HG03095 (cell line): ENCODE measurements at regions not wholly inside any gene's neighbourhood (a gene's known extent, or its start where the extent isn't known, plus 50 kb on each side); places are given as distances from the start of the nearest gene placed in this dataset.
"Not testable (repeated sequence)": the region's sequence is repeated elsewhere in the genome, so short reads cannot be mapped to it uniquely, and the experiment has no call there.

ENCODE experiments used
- ATAC-seq: cut with Tn5 transposase; IDR thresholded peaks from one replicate; pipeline ENCODE4 v1.9.1; 2021; ENCODE audit warnings: moderate library complexity; ENCODE audit not compliant: unreplicated experiment

- ATAC-seq: no peak
These were observed 160.7 kb downstream of the LEPR start for GRCh38 chr1:65581119-65581518.

- no peak for ATAC-seq
These were observed 163.9 kb downstream of the LEPR start for GRCh38 chr1:65584399-65584798.

- no peak for ATAC-seq
These were observed 169.8 kb downstream of the LEPR start for GRCh38 chr1:65590279-65590678.

DNA sequence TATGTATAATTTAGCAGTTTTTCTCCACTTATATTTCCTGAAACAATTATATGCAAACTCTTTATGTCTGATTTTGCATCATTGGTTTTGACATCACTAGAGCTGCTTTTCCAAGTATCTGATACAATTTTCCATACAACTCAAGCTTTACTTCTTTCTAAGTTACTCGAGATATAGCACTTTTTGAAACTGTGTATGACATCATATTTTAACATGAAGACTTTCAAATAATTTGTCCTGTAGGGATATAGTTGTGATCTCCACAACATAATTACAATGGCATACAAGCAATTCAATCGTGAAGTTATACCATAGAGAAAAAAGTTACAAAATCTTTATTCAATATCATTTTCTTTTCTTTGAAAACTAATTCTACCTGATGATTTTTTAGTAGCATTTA lies 173.0 kb downstream of the LEPR start:
- no peak for ATAC-seq

DNA sequence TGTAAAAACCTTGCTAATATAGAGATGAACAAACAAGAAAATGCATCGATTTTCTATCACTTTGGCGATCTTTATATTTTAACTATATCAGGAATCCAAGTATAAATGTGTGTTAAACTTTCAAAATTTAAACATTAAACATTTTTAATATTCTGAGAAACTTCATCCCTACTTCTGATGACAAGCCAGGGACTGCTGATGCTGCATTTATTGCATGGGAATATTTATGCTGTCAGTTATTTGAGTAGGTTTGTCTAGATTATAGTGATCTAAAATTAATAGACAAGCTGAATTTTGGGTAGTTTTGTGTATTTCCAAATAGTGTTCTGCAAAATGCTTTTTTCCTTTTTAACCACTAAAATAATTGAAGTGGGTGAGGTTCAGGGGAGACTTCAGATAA lies 175.3 kb downstream of the LEPR start:
- ATAC-seq: no peak

DNA sequence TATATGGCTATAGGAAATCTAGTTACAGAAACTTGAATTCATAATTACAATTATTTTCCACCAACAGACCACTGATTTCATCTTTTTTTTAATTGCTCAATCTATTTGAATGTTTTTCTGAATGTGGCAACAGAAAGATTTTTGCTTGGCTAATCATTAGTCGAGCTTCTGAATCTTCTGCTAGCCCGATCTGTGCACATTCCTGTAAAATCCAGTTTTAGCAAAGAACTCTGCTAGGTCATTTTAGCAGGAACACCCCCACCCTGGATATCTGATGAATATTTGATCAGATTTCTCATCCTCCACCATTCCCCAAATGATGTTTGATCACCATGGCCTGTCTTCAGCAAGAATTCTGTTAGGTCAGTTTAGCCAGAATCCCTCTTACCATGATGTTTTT lies 176.3 kb downstream of the LEPR start:
- no peak for ATAC-seq

- no peak for ATAC-seq
These were observed 185.2 kb downstream of the LEPR start for GRCh38 chr1:65605621-65606020.

DNA sequence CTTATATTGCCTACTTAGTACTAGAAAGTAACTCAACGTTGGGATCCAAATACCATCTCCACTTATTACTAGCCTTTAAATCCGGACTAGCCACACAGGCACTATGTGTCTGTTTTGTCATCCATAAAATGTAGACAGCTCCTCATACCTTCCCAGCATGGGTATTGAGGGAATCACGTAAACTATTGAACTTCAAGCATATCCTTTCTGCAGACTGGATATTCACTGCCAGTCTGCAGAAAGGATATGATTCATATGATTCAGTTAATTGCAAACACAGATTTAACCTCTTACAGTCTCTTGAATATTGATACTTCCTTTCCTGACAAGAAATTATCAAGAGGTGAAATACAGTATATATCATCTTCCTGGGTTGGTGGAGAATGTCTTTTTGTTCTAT lies 186.0 kb downstream of the LEPR start:
- no peak for ATAC-seq

DNA sequence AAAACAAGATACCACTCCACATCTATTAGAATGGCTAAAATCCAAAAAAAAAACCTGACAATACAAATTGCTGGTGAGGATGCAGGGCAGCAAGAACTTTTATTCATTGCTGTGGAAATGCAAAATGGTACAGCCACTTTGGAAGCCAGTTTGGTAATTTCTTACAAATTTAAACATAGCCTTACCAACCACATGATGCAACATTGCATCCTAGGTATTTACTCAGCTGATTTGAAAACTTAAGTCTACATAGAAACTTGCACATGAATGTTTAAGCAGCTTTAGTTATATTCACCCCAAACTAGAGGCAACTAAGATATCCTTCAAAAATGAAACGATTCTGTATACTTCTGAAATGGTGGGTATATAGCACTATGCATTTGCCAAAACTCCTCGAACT lies 178.8 kb upstream of the PDE4B start:
- no peak for ATAC-seq

DNA sequence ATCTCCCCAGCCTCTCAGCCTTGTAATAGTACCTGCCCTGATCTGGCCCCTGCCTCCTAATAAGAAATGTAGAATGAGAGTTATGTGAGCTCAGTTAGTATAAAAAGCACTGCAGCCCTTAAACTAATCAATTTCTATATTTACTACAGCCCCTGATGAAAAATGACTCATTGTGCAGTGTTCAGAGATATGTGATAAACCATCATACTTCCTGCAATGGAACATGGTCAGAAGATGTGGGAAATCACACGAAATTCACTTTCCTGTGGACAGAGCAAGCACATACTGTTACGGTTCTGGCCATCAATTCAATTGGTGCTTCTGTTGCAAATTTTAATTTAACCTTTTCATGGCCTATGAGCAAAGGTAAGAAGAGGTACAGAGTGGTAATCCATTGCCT lies 176.8 kb upstream of the PDE4B start:
- no peak for ATAC-seq

DNA sequence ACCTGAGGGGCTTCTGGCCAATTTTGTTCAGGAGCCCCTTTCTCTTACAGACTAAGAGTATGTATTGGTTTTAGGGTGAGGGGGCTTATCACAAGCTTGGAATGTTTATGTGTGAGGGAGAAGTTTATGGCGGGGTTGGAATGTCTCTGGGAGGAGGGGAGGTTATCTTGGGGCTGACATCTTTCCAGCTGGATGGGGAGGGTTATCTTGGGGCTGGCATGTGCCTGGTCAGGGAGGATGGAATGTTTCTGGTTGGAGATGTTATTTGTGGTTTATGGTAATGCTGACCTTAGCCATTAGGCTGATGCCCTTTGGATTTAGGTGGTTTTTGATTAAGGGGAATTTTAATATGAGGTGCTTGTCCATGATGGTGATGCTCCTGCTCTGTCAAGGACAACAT lies 171.0 kb upstream of the PDE4B start:
- ATAC-seq: not testable (repeated sequence)

- ATAC-seq: no peak
These were observed 168.8 kb upstream of the PDE4B start for GRCh38 chr1:65623895-65624294.

DNA sequence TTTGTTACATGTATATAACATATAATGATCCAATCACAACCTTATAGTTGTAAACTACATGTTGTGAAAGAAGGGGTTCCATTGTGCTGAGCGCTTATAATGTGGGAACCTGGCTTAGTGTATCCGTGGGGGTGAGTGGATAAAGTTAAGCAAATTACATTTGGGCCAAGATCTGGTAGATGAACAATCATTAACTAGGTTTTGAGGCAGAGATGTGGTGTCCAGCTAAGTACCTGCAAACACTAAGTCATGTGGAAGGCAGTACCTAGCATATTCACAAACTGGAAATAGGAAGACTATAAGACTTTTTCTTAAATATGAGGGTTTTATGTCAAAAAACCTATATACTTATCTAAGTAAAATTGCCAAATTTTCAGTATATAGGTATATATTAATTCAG lies 167.2 kb upstream of the PDE4B start:
- no peak for ATAC-seq

DNA sequence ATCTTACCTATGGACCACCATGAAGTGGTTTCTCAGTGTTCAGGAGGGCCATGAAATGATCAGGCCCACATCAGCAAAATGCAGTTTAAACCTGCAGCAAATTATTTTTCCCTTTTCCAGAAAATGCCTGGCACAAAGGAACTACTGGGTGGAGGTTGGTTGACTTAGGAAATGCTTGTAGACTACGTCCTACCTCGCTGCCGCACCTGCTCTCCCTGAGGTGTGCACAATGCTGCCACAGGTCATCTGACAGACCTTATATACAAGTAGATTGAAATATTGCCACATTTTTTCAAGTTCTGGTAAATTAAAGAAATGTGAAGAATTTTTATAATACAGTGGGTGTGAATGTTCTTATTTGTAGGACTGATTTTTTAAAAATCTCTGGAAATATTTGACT lies 166.7 kb upstream of the PDE4B start:
- ATAC-seq: no peak

DNA sequence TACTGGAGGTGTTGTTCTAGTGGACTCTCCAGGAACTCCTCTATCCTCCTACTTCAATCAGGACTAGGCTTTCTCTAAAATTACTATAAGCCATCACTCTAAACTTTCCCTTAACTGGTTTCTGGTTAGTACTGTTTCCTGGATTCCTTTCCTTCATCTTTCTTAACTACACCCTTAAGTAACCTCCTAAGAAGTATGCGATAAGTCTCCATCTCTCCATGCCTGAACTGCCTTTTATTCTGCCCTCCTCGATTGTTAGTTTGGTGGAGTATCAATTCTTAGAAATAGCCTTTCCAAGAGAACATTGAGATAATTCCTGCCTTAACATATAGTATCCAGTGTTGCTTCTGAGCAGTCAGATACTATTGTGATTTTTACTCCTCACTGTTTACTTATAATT lies 162.9 kb upstream of the PDE4B start:
- no peak for ATAC-seq

DNA sequence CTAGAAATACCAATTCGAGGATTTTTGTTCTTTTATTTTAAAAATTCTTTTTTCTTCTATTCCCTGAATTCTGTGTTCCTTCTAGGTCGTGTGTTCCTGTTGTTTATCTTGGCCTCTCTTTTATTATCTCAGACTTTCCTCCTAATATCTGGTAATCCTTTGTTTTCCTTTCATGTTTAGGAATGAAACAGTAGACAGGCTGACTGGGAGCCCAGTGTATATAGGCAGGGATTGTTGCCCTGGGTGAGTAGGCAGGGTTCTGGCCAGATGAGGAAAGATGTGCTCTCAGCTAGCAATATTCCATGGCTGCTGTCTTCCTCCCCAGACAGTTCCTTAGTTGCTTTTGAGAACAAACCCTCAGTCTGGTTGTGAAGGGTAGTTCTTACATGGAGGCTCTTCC lies 161.8 kb upstream of the PDE4B start:
- ATAC-seq: no peak

- no peak for ATAC-seq
These were observed 160.5 kb upstream of the PDE4B start for GRCh38 chr1:65632235-65632634.

GRCh38 chr1:65640046-65640445 lies 152.6 kb upstream of the PDE4B start:
- ATAC-seq: no peak

DNA sequence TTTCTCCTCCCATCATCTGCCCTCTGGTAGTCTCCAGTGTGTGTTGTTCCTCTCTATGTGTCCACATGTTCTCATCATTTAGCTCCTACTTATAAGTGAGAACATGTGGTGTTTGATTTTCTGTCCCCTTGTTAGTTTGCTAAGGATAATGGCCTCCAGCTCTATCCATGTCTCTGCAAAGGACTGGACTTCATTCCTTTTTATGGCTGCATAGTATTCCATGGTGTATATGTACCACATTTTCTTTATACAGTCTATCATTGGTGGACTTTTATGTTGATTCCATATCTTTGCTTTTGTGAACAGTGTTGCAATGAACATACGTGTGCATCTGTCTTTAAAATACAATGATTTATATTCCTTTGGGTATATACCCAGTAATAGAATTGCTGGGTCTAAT lies 143.5 kb upstream of the PDE4B start:
- ATAC-seq: not testable (repeated sequence)

GRCh38 chr1:65650682-65651081 lies 142.0 kb upstream of the PDE4B start:
- no peak for ATAC-seq

DNA sequence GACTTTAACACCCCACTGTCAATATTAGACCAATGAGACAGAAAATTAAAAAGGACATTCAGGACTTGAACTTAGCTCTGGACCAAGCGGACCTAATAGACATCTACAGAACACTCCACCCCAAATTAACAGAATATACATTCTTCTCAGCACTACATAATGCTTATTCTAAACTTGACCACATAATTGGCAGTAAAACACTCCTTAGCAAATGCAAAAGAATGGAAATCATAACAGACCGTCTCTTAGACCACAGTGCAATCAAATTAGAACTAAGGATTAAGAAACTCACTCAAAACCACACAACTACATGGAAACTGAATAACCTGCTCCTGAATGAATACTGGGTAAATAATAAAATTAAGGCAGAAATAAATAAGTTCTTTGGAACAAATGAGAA lies 138.2 kb upstream of the PDE4B start:
- not testable (repeated sequence) for ATAC-seq

DNA sequence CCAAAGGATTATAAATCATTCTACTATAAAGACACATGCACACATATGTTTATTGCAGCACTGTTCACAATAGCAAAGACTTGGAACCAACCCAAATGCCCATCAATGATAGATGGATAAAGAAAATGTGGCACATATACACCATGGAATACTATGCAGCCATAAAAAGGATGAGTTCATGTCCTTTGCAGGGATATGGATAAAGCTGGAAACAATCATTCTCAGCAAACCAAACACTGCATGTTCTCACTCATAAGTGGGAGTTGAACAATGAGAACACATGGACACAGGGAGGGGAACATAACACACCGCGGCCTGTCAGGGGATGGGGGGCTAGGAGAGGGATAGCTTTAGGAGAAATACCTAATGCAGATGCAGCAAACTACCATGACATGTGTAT lies 135.1 kb upstream of the PDE4B start:
- not testable (repeated sequence) for ATAC-seq

- no peak for ATAC-seq
These were observed 134.6 kb upstream of the PDE4B start for GRCh38 chr1:65658122-65658521.

DNA sequence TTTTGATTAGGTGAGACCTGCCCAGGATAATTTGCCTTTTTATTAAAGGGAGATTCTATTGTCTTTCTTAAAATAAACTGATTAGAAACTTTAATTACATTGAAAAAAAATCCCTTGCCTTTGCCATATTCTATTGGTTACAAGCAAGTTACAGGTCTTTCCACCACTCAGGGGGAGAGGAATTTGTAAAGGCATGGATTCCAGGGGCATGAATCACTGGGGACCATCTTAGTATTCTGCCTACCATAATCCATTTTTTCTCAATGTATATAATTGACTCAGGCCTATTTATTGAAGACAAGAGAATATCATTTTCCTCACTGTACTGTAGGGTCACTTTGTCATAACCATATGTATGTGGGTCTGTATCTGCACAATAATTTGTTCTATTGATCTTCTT lies 124.3 kb upstream of the PDE4B start:
- no peak for ATAC-seq
